ENCODE measurements at regions not wholly inside any gene's neighbourhood (a gene's known extent, or its start where the extent isn't known, plus 50 kb on each side); places are given as distances from the start of the nearest gene placed in this dataset.

DNA sequence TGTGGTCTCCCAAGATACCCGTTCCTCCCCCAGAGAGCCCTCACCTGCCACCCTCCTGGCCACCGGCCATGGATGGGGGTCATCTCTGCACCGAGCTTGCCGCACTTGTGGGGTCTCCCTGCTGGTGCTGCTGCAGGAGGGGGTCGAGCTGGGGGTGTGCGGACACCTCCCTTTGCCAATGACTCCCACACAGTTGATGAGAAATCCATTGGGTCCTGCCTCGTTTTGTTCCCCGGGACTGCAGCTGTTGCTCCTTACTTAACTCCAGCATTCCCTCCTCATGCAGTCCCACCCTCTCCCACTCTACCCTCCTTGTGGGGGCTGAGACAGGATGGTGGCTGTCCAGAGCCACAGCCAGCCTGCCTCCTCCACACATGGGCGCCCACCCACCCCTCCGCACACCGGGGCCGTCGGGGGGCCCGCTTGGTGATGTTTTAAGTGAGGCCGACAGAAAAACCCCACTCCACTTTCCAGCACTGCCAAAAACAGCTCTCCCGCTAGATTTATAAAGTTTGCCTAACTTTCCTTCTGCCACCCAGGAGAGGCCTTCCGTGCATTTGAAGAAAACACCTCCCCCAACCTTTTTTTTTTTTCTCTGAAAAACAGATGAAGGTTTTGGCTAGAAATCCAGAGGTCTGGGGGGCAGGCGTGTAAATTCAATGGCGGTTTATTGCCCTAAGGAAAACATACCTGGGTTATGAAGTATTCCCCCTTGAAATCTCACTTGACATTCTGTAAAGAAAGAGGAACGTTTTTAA lies 53.5 kb upstream of the APCDD1L start:
- intact Hi-C loops (cut with micrococcal nuclease): no loop called here
- DNase-seq: no peak
- TF ChIP-seq, protein P1, sequence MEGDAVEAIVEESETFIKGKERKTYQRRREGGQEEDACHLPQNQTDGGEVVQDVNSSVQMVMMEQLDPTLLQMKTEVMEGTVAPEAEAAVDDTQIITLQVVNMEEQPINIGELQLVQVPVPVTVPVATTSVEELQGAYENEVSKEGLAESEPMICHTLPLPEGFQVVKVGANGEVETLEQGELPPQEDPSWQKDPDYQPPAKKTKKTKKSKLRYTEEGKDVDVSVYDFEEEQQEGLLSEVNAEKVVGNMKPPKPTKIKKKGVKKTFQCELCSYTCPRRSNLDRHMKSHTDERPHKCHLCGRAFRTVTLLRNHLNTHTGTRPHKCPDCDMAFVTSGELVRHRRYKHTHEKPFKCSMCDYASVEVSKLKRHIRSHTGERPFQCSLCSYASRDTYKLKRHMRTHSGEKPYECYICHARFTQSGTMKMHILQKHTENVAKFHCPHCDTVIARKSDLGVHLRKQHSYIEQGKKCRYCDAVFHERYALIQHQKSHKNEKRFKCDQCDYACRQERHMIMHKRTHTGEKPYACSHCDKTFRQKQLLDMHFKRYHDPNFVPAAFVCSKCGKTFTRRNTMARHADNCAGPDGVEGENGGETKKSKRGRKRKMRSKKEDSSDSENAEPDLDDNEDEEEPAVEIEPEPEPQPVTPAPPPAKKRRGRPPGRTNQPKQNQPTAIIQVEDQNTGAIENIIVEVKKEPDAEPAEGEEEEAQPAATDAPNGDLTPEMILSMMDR (IDR thresholded peaks at IDR 0.05): no peak

DNA sequence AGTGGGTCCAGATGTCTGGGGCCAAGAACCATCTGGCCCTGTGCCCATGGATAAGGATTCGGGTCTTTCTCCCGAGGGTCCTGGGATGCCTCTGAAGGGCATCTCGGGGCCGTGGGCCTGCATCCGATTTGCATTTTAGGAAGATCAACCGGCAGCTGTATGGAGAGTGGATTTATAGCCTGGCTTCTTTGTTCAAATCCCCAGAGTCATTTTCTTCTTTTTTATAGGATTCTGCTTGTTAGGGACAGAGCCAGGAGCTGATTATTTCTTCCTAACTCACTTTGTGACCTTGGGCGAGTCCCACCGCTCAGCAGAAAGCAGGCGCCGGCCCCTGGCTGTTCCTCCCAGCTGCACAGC lies 52.9 kb upstream of the APCDD1L start:
- no peak for DNase-seq
- intact Hi-C loops (cut with micrococcal nuclease): no loop called here
- Histone ChIP-seq H3K4me3 (replicated peaks in 1 of 3; ENCODE audit: low read depth in 2 of 3, low read length in 3 of 3) (no peak overlapping the region), H3K79me2 (ENCODE audit: insufficient read depth, low read length) (no peaks in the 10 kb centered on the region), H3K4me1 (ENCODE audit: control insufficient read depth in 1 of 2, insufficient read depth in 2 of 2, low read length in 2 of 2) (no peaks in the 10 kb centered on the region), H2AFZ (ENCODE audit: insufficient read depth, low read depth, low read length, poor library complexity, severe bottlenecking) (no peak overlapping the region), H3K9ac (ENCODE audit: insufficient read depth, low read length, poor library complexity, severe bottlenecking) (no peak overlapping the region), H3K27me3 (ENCODE audit: control insufficient read depth in 2 of 2, insufficient read depth in 2 of 2, low read length in 2 of 2) (no peaks in the 10 kb centered on the region), H3K9me3 (replicated peaks in 1 of 2; ENCODE audit: control insufficient read depth in 1 of 2, insufficient read depth in 1 of 2, low read length in 2 of 2) (no peaks in the 10 kb centered on the region), H3K4me2 (replicated peaks; ENCODE audit: extremely low read depth, low read length, poor library complexity, severe bottlenecking) (no peak overlapping the region), H3K27ac (ENCODE audit: low read depth in 1 of 2, low read length in 2 of 2) (no peak overlapping the region), H3K36me3 (replicated peaks in 1 of 2; ENCODE audit: control insufficient read depth in 1 of 2, insufficient read depth in 2 of 2, low read length in 2 of 2) (no peaks in the 10 kb centered on the region), H4K20me1 (ENCODE audit: insufficient read depth, low read length) (no peaks in the 10 kb centered on the region)
- 89% methylated on average over 7 of the region's 10 CpGs for WGBS (ENCODE audit: insufficient coverage)
- no peak overlapping the region for H3K4me3 Mint-ChIP-seq
- no peaks in the 10 kb centered on the region for H3K36me3 Mint-ChIP-seq
- H3K27me3 Mint-ChIP-seq (ENCODE audit: low read depth in 3 of 3): peaks cover 2 to 10% (median 8%) of the 10 kb centered on the region in 3 donors
- no peak overlapping the region for H3K27ac Mint-ChIP-seq
- H3K9me3 Mint-ChIP-seq: peaks cover 0 to 5% (median 0%) of the 10 kb centered on the region in 7 donors
- H3K4me1 Mint-ChIP-seq: peaks cover 4% of the 10 kb centered on the region
- TF ChIP-seq, protein P1 (IDR thresholded peaks at IDR 0.05): no peak

More for the DNA sequence above, 53.5 kb upstream of the APCDD1L start:
- peaks cover 0 to 5% (median 0%) of the 10 kb centered on the region in 7 donors for H3K9me3 Mint-ChIP-seq
- H3K4me2 ChIP-seq (replicated peaks; ENCODE audit: extremely low read depth, low read length, poor library complexity, severe bottlenecking): no peak overlapping the region
- H3K4me1 ChIP-seq (ENCODE audit: control insufficient read depth in 1 of 2, insufficient read depth in 2 of 2, low read length in 2 of 2): no peaks in the 10 kb centered on the region
- H3K9me3 ChIP-seq (replicated peaks in 1 of 2; ENCODE audit: control insufficient read depth in 1 of 2, insufficient read depth in 1 of 2, low read length in 2 of 2): no peaks in the 10 kb centered on the region
- H3K9ac ChIP-seq (ENCODE audit: insufficient read depth, low read length, poor library complexity, severe bottlenecking): no peak overlapping the region
- H3K27me3 Mint-ChIP-seq (ENCODE audit: low read depth in 3 of 3): peaks cover 2 to 10% (median 8%) of the 10 kb centered on the region in 3 donors
- H3K4me3 Mint-ChIP-seq: no peak overlapping the region
- H3K36me3 Mint-ChIP-seq: no peaks in the 10 kb centered on the region
- 85% methylated on average over 9 of the region's 20 CpGs for WGBS (ENCODE audit: insufficient coverage)
- H3K27ac ChIP-seq (ENCODE audit: low read depth in 1 of 2, low read length in 2 of 2): no peak overlapping the region
- no peak overlapping the region for H3K27ac Mint-ChIP-seq
- no peak overlapping the region for H2AFZ ChIP-seq (ENCODE audit: insufficient read depth, low read depth, low read length, poor library complexity, severe bottlenecking)
- no peaks in the 10 kb centered on the region for H4K20me1 ChIP-seq (ENCODE audit: insufficient read depth, low read length)
- H3K79me2 ChIP-seq (ENCODE audit: insufficient read depth, low read length): no peaks in the 10 kb centered on the region
- H3K36me3 ChIP-seq (replicated peaks in 1 of 2; ENCODE audit: control insufficient read depth in 1 of 2, insufficient read depth in 2 of 2, low read length in 2 of 2): no peaks in the 10 kb centered on the region
- no peak overlapping the region for H3K4me3 ChIP-seq (replicated peaks in 1 of 3; ENCODE audit: low read depth in 2 of 3, low read length in 3 of 3)
- peaks cover 4% of the 10 kb centered on the region for H3K4me1 Mint-ChIP-seq
- H3K27me3 ChIP-seq (ENCODE audit: control insufficient read depth in 2 of 2, insufficient read depth in 2 of 2, low read length in 2 of 2): no peaks in the 10 kb centered on the region
